ENCODE measurements at regions not wholly inside any gene's neighbourhood (a gene's known extent, or its start where the extent isn't known, plus 50 kb on each side); places are given as distances from the start of the nearest gene placed in this dataset.
"Not testable (repeated sequence)": the region's sequence is repeated elsewhere in the genome, so short reads cannot be mapped to it uniquely, and the experiment has no call there.

GRCh38 chr2:240258685-240259084, 118.2 kb upstream of the OTOS start:
- H3K27me3 ChIP-seq (ENCODE audit: insufficient read depth, low read depth, severe bottlenecking): no peaks in the 10 kb centered on the region
- no peak overlapping the region for H3K4me3 ChIP-seq (ENCODE audit: low read depth, low read length)
- H3K9me3 ChIP-seq (ENCODE audit: severe bottlenecking): peaks cover 11% of the 10 kb centered on the region
- TF ChIP-seq CTCF (IDR thresholded peaks at IDR 0.05; ENCODE audit: low read depth, low read length): no peak
- H3K27ac ChIP-seq: no peak overlapping the region
- H3K36me3 ChIP-seq: no peaks in the 10 kb centered on the region
- DNase-seq: no peak

- Histone ChIP-seq H3K4me3 (ENCODE audit: low read depth, low read length) (no peak overlapping the region), H3K27ac (no peak overlapping the region), H3K36me3 (no peaks in the 10 kb centered on the region), H3K9me3 (ENCODE audit: severe bottlenecking) (peaks cover 11% of the 10 kb centered on the region), H3K27me3 (ENCODE audit: insufficient read depth, low read depth, severe bottlenecking) (no peaks in the 10 kb centered on the region)
- DNase-seq: peak; percentile 3
- no peak for TF ChIP-seq CTCF (IDR thresholded peaks at IDR 0.05; ENCODE audit: low read depth, low read length)
These were observed 118.9 kb upstream of the OTOS start for GRCh38 chr2:240259201-240259923.

- no peaks in the 10 kb centered on the region for H3K27me3 ChIP-seq (ENCODE audit: insufficient read depth, low read depth, severe bottlenecking)
- H3K27ac ChIP-seq: no peak overlapping the region
- H3K36me3 ChIP-seq: no peaks in the 10 kb centered on the region
- TF ChIP-seq CTCF (IDR thresholded peaks at IDR 0.05; ENCODE audit: low read depth, low read length): no peak
- peaks cover 11% of the 10 kb centered on the region for H3K9me3 ChIP-seq (ENCODE audit: severe bottlenecking)
- no peak overlapping the region for H3K4me3 ChIP-seq (ENCODE audit: low read depth, low read length)
- no peak for DNase-seq
These were observed 119.6 kb upstream of the OTOS start for GRCh38 chr2:240259924-240260529.

GRCh38 chr2:240260664-240261063, 120.2 kb upstream of the OTOS start:
- no peak overlapping the region for H3K4me3 ChIP-seq (ENCODE audit: low read depth, low read length)
- no peak for TF ChIP-seq CTCF (IDR thresholded peaks at IDR 0.05; ENCODE audit: low read depth, low read length)
- H3K27ac ChIP-seq: no peak overlapping the region
- H3K27me3 ChIP-seq (ENCODE audit: insufficient read depth, low read depth, severe bottlenecking): no peaks in the 10 kb centered on the region
- peaks cover 11% of the 10 kb centered on the region for H3K9me3 ChIP-seq (ENCODE audit: severe bottlenecking)
- no peak for DNase-seq
- no peaks in the 10 kb centered on the region for H3K36me3 ChIP-seq

- DNase-seq; H3K36me3 ChIP-seq; H3K4me3 ChIP-seq (ENCODE audit: low read depth, low read length); H3K27me3 ChIP-seq (ENCODE audit: insufficient read depth, low read depth, severe bottlenecking); H3K27ac ChIP-seq: not testable (repeated sequence)
- peaks cover 11% of the 10 kb centered on the region for H3K9me3 ChIP-seq (ENCODE audit: severe bottlenecking)
These were observed 122.1 kb upstream of the OTOS start for GRCh38 chr2:240262578-240262977.

- Histone ChIP-seq H3K4me3 (ENCODE audit: low read depth, low read length) (no peak overlapping the region), H3K27ac (no peak overlapping the region), H3K27me3 (ENCODE audit: insufficient read depth, low read depth, severe bottlenecking) (no peaks in the 10 kb centered on the region), H3K9me3 (ENCODE audit: severe bottlenecking) (peaks cover 5% of the 10 kb centered on the region), H3K36me3 (no peaks in the 10 kb centered on the region)
- DNase-seq: peak; percentile 65
- TF ChIP-seq CTCF (IDR thresholded peaks at IDR 0.05; ENCODE audit: low read depth, low read length): peak; percentile 9; the same call in 1 of the 2 replicates
These were observed 128.9 kb upstream of the OTOS start for GRCh38 chr2:240269380-240269779.
